ENCODE measurements at regions not wholly inside any gene's neighbourhood (a gene's known extent, or its start where the extent isn't known, plus 50 kb on each side); places are given as distances from the start of the nearest gene placed in this dataset.
A peak's percentile ranks its signal among the peaks of the same experiment; 100 is the strongest.
"Not testable (repeated sequence)": the region's sequence is repeated elsewhere in the genome, so short reads cannot be mapped to it uniquely, and the experiment has no call there.

- peak; percentile 33 to 60 (median 52) for DNase-seq
- not testable (repeated sequence) for H3K4me1 ChIP-seq (ENCODE audit: insufficient read depth); H3K27ac ChIP-seq; H3K27me3 ChIP-seq; H3K36me3 ChIP-seq; H3K9me3 ChIP-seq
- H3K4me3 ChIP-seq: peak overlapping the region; percentile 43
- intact Hi-C loops (cut with DNase I): loop anchor here in 2 of 4 donors (5.0 to 10.0 kb wide), 2 partner anchors 283 to 285 kb away; no protein-coding TSS in a partner anchor
- TF ChIP-seq CTCF (IDR thresholded peaks at IDR 0.05): peak; percentile 63 to 77 (median 76)
- 3 to 7% (median 4%) methylated on average over 29 to 67 of the region's 67 CpGs for WGBS, 3 donors
Observed at GRCh38 chr3:75579981-75580782, 83.9 kb upstream of the FRG2C start.

GRCh38 chr3:75582536-75582935, 81.6 kb upstream of the FRG2C start:
- WGBS, 3 donors: 45 to 48% (median 46%) methylated on average over 3 of the region's 3 CpGs
- not testable (repeated sequence) for H3K27ac ChIP-seq; H3K9me3 ChIP-seq; H3K36me3 ChIP-seq; H3K4me3 ChIP-seq; H3K27me3 ChIP-seq; DNase-seq; H3K4me1 ChIP-seq (ENCODE audit: insufficient read depth)
- intact Hi-C loops (cut with DNase I): loop anchor here in 2 of 4 donors (5.0 to 10.0 kb wide), 2 partner anchors 285 to 288 kb away; no protein-coding TSS in a partner anchor

- WGBS, 3 donors: 17 to 29% (median 26%) methylated on average over 10 of the region's 10 CpGs
- not testable (repeated sequence) for H3K4me1 ChIP-seq (ENCODE audit: insufficient read depth); H3K9me3 ChIP-seq; DNase-seq; H3K27ac ChIP-seq; H3K4me3 ChIP-seq; H3K27me3 ChIP-seq; H3K36me3 ChIP-seq
- intact Hi-C loops (cut with DNase I): loop anchor here in 2 of 4 donors (5.0 to 10.0 kb wide), 2 partner anchors 286 to 288 kb away; no protein-coding TSS in a partner anchor
Observed at GRCh38 chr3:75583116-75583515, 81.0 kb upstream of the FRG2C start.

- not testable (repeated sequence) for H3K4me3 ChIP-seq; H3K27ac ChIP-seq; H3K36me3 ChIP-seq; H3K4me1 ChIP-seq (ENCODE audit: insufficient read depth); H3K9me3 ChIP-seq; H3K27me3 ChIP-seq; DNase-seq
- intact Hi-C loops (cut with DNase I): loop anchor here in 1 of 4 donors (10.0 kb wide), 1 partner anchor 293 kb away; no protein-coding TSS in a partner anchor
- WGBS, 3 donors: 88 to 90% (median 89%) methylated on average over 10 to 15 of the region's 15 CpGs
Observed at GRCh38 chr3:75587695-75588094, 76.4 kb upstream of the FRG2C start.

- H3K4me1 ChIP-seq (ENCODE audit: insufficient read depth); DNase-seq; H3K27ac ChIP-seq; H3K4me3 ChIP-seq; H3K9me3 ChIP-seq; H3K36me3 ChIP-seq; H3K27me3 ChIP-seq; intact Hi-C loops (cut with DNase I): not testable (repeated sequence)
- WGBS, 3 donors: 82 to 93% (median 89%) methylated on average over 16 of the region's 16 CpGs
Observed at GRCh38 chr3:75590382-75590781, 73.7 kb upstream of the FRG2C start.

- DNase-seq: peak in 1 of 5 donors; percentile 27
Observed at GRCh38 chr3:75604286-75604934, 59.7 kb upstream of the FRG2C start.

GRCh38 chr3:75607996-75608395, 56.1 kb upstream of the FRG2C start:
- H3K27ac ChIP-seq; H3K36me3 ChIP-seq; H3K27me3 ChIP-seq; H3K9me3 ChIP-seq; H3K4me3 ChIP-seq; DNase-seq; intact Hi-C loops (cut with DNase I); H3K4me1 ChIP-seq (ENCODE audit: insufficient read depth): not testable (repeated sequence)
- 79 to 82% (median 82%) methylated on average over 9 of the region's 9 CpGs for WGBS, 3 donors

More at GRCh38 chr3:75604286-75604934, 59.7 kb upstream of the FRG2C start:
- H3K9me3 ChIP-seq; H3K4me1 ChIP-seq (ENCODE audit: insufficient read depth); H3K27me3 ChIP-seq; H3K36me3 ChIP-seq; intact Hi-C loops (cut with DNase I); H3K4me3 ChIP-seq; H3K27ac ChIP-seq: not testable (repeated sequence)
- 75 to 76% (median 76%) methylated on average over 14 of the region's 14 CpGs for WGBS, 3 donors

- intact Hi-C loops (cut with DNase I); H3K9me3 ChIP-seq; H3K4me1 ChIP-seq (ENCODE audit: insufficient read depth); H3K4me3 ChIP-seq; H3K27ac ChIP-seq; DNase-seq; H3K36me3 ChIP-seq; H3K27me3 ChIP-seq: not testable (repeated sequence)
- 23 to 34% (median 28%) methylated on average over 21 to 26 of the region's 26 CpGs for WGBS, 3 donors
Observed at GRCh38 chr3:75609598-75609997, 54.5 kb upstream of the FRG2C start.
